GM12878 (cell line): ENCODE measurements at regions not wholly inside any gene's neighbourhood (a gene's known extent, or its start where the extent isn't known, plus 50 kb on each side); places are given as distances from the start of the nearest gene placed in this dataset.

ENCODE experiments used
- ATAC-seq: fragments of 200-7000 bp; cut with Tn5 transposase; 3 replicates; pipeline ENCODE4 v1.9.1; 2020; ENCODE audit warnings: mild to moderate bottlenecking, moderate library complexity
- BruUV-seq: library from RNA; stranded (reverse); fragments of 400-500 nt; replicated peaks from 2 replicates; lab custom pipeline; 2021; lab: Mats Ljungman, UMichigan
- CTCF ChIA-PET: fragments of 300-600 bp; sonication (Branson Sonifier 250); formaldehyde crosslinking; extraction: SDS; loops from one replicate; lab custom pipeline; 2021; ENCODE audit warnings: inconsistent platforms; lab: Yijun Ruan, JAX
- POLR2A ChIA-PET: fragments of 350-600 bp; formaldehyde crosslinking; extraction: SDS; loops from one replicate; lab custom pipeline; 2021; ENCODE audit warnings: inconsistent platforms; lab: Charles Lee
- RAD21 ChIA-PET: fragments of 300-600 bp; sonication (Branson Sonifier 250); formaldehyde crosslinking; loops from one replicate; lab custom pipeline; 2023; ENCODE audit warnings: antibody characterized with exemption; ENCODE audit not compliant: unreplicated experiment; lab: Charles Lee
- SMC1A ChIA-PET: fragments of 300-600 bp; sonication (Branson Sonifier 250); formaldehyde crosslinking; loops from one replicate; lab custom pipeline; 2023; ENCODE audit not compliant: unreplicated experiment, uncharacterized antibody; lab: Charles Lee
- DNase-seq: peaks from one replicate; pipeline ENCODE4 v3.0.0-alpha.2; 2011; ENCODE audit warnings: low read depth, low spot score
- FAIRE-seq: peaks from 3 replicates; lab custom pipeline; 2011; peaks lifted over from hg19 to GRCh38; lab: Jason Lieb, UNC
- H2AFZ ChIP-seq: 2 replicates; pipeline ENCODE4 v1.6.0; 2011; ENCODE audit warnings: low read depth, low read length, control low read depth; ENCODE audit not compliant: control insufficient read depth
- H3K27ac ChIP-seq: 2 replicates; pipeline ENCODE4 v1.5.1; 2011; ENCODE audit warnings: control low read depth; ENCODE audit not compliant: control insufficient read depth, insufficient read depth
- H3K27me3 ChIP-seq, 2 experiments: replicated peaks in 1 of 2; 2 replicates each; pipeline versions ENCODE4 v1.6.0 to v1.6.1; 2011; ENCODE audit warnings: low read length in 1 of 2; ENCODE audit not compliant: control insufficient read depth in 2 of 2, insufficient read depth in 2 of 2
- H3K36me3 ChIP-seq, 2 experiments: 2 replicates each; pipeline ENCODE4 v1.5.1; 2011; ENCODE audit warnings: low read length in 1 of 2; ENCODE audit not compliant: control insufficient read depth in 2 of 2, insufficient read depth in 2 of 2
- H3K4me1 ChIP-seq: 2 replicates; pipeline ENCODE4 v1.6.1; 2011; ENCODE audit warnings: mild to moderate bottlenecking, low read length, moderate library complexity, mixed read lengths; ENCODE audit not compliant: control insufficient read depth, insufficient read depth
- H3K4me2 ChIP-seq: 2 replicates; pipeline ENCODE4 v1.6.0; 2011; ENCODE audit warnings: control low read depth; ENCODE audit not compliant: control insufficient read depth, insufficient read depth
- H3K4me3 ChIP-seq: fragments of 200-600 bp; sonication (generic); 2 replicates; pipeline ENCODE4 v1.5.1; 2016
- H3K79me2 ChIP-seq: 2 replicates; pipeline ENCODE4 v1.6.0; 2011; ENCODE audit warnings: low read length; ENCODE audit not compliant: control insufficient read depth, insufficient read depth
- H3K9ac ChIP-seq: 2 replicates; pipeline ENCODE4 v1.8.0; 2011; ENCODE audit warnings: low read length, control low read depth, mixed read lengths; ENCODE audit not compliant: control insufficient read depth, insufficient read depth
- H3K9me3 ChIP-seq: replicated peaks from 3 replicates; pipeline ENCODE4 v1.5.1; 2011; ENCODE audit warnings: mild to moderate bottlenecking, low read length; ENCODE audit not compliant: control insufficient read depth, insufficient read depth
- H4K20me1 ChIP-seq: 2 replicates; pipeline ENCODE4 v1.6.0; 2011; ENCODE audit not compliant: control insufficient read depth, insufficient read depth
- IRF5 ChIP-seq: fragments of 450-650 bp; IDR thresholded peaks from 2 replicates; pipeline ENCODE4 v1.6.1; 2017; ENCODE audit warnings: borderline replicate concordance
- SRF ChIP-seq, 2 experiments: IDR thresholded peaks; 2 replicates each; pipeline ENCODE4 v1.6.1; 2011; ENCODE audit warnings: low read depth in 2 of 2, low read length in 2 of 2, mild to moderate bottlenecking in 1 of 2, moderate library complexity in 1 of 2
- ZNF274 ChIP-seq: IDR thresholded peaks from one replicate; pipeline ENCODE4 v1.8.0; 2011; ENCODE audit not compliant: insufficient read length, insufficient read depth
- WGBS: methylation state at CpG from one replicate; pipeline ENCODE4 v1.1.6; 2016; ENCODE audit warnings: low lambda C conversion rate; ENCODE audit not compliant: insufficient replicate concordance, insufficient coverage; ENCODE audit errors: missing lambda C conversion rate; 5-methylcytosine and 5-hydroxymethylcytosine counted together
- in situ Hi-C: fragments of 300-500 bp; cut with MboI; formaldehyde crosslinking; loops from 9 replicates; pipeline ENCODE4 v1.14.3; 2018; ENCODE audit warnings: mixed read lengths
- intact Hi-C: fragments of 100-400 bp; cut with micrococcal nuclease; formaldehyde crosslinking; loops from one replicate; pipeline ENCODE4 v1.14.2; 2022; ENCODE audit not compliant: unreplicated experiment

- TF ChIP-seq IRF5, result no peak
These were observed 540.4 kb downstream of the EDEM1 start (continued) for GRCh38 chr3:5727743-5728484.

GRCh38 chr3:5729852-5730251 lies 542.3 kb downstream of the EDEM1 start:
- no TSS peak for BruUV-seq
- ChIA-PET SMC1A (interaction anchor here (0.8 to 1.9 kb wide), 5 partner anchors 22 to 431 kb away, joined by 3 to 7 read pairs (median 4); no protein-coding TSS in a partner anchor), CTCF (interaction anchor here (0.8 to 4.8 kb wide), 4 partner anchors 145 to 303 kb away, joined by 3 to 37 read pairs (median 15); no protein-coding TSS in a partner anchor), RAD21 (interaction anchor here (0.8 to 2.0 kb wide), 6 partner anchors 8 to 303 kb away, joined by 3 to 6 read pairs (median 4); no protein-coding TSS in a partner anchor), POLR2A (no interaction called here)
- 6% methylated on average over 4 of the region's 4 CpGs for WGBS
- Histone ChIP-seq H3K9ac (no peak overlapping the region), H4K20me1 (no peaks in the 10 kb centered on the region), H2AFZ (no peak overlapping the region), H3K36me3 (no peaks in the 10 kb centered on the region), H3K27ac (no peak overlapping the region), H3K79me2 (no peaks in the 10 kb centered on the region), H3K9me3 (no peaks in the 10 kb centered on the region), H3K4me3 (no peak overlapping the region), H3K27me3 (no peaks in the 10 kb centered on the region), H3K4me1 (no peaks in the 10 kb centered on the region), H3K4me2 (no peak overlapping the region)
- FAIRE-seq, result no peak
- TF ChIP-seq ZNF274, result no peak
- no peak for TF ChIP-seq IRF5
- TF ChIP-seq SRF (IDR thresholded peaks at IDR 0.05; ENCODE audit: low read depth in 2 of 2, low read length in 2 of 2), result no peak
- intact Hi-C loops (loop anchor here (2.0 to 10.0 kb wide), 2 partner anchors 303 to 505 kb away; no protein-coding TSS in a partner anchor), in situ Hi-C loops (no loop called here)
- peak; percentile 38; the same call in 1 of the 3 replicates for ATAC-seq
- no peak for DNase-seq
